GM12874 (cell line): ENCODE measurements at regions not wholly inside any gene's neighbourhood (a gene's known extent, or its start where the extent isn't known, plus 50 kb on each side); places are given as distances from the start of the nearest gene placed in this dataset.

Experiments
- TF ChIP-seq, protein P1 (sequence below): IDR thresholded peaks from 2 replicates; pipeline ENCODE4 v1.5.1; 2011; ENCODE audit warnings: low read depth, mild to moderate bottlenecking, control low read depth, low read length, moderate library complexity; ENCODE audit not compliant: insufficient read depth

DNA sequence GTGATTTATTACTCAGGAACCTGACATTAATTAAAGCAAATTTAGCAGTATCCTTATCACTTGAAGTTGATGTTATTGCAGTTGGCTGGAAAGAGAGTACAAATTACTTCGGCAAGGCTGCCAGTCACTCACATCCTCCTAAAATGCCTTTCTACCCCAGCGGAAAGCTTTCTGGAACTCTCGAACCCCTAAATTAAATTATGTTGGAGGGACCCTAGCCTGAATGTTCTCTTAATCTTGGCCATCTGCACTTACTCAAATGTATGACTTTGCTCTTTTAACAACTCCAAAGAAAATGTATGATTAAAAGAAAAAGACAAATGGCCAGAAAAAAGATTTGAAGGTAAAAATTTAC is 242.6 kb upstream of the USP25 start:
- TF ChIP-seq, protein P1, sequence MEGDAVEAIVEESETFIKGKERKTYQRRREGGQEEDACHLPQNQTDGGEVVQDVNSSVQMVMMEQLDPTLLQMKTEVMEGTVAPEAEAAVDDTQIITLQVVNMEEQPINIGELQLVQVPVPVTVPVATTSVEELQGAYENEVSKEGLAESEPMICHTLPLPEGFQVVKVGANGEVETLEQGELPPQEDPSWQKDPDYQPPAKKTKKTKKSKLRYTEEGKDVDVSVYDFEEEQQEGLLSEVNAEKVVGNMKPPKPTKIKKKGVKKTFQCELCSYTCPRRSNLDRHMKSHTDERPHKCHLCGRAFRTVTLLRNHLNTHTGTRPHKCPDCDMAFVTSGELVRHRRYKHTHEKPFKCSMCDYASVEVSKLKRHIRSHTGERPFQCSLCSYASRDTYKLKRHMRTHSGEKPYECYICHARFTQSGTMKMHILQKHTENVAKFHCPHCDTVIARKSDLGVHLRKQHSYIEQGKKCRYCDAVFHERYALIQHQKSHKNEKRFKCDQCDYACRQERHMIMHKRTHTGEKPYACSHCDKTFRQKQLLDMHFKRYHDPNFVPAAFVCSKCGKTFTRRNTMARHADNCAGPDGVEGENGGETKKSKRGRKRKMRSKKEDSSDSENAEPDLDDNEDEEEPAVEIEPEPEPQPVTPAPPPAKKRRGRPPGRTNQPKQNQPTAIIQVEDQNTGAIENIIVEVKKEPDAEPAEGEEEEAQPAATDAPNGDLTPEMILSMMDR: no peak

DNA sequence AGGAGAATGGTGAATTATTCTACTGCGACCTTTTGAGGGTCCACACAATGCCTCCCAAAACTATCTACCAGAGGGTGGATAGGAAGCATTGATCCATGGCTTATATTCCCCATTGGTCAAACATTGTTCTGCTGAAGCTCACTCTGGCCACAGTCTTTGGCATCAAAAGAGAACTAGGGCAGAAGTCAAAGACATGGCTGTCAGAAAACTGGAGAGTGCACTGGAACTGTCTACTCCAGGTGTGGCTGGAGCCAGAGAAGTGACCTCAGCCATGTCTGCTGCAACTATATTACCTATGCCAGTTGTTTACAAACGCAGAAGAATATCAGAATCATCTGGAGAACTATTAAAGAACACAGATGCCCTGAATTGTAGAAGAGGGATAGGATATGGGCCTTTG is 238.7 kb upstream of the USP25 start:
- TF ChIP-seq, protein P1: no peak

DNA sequence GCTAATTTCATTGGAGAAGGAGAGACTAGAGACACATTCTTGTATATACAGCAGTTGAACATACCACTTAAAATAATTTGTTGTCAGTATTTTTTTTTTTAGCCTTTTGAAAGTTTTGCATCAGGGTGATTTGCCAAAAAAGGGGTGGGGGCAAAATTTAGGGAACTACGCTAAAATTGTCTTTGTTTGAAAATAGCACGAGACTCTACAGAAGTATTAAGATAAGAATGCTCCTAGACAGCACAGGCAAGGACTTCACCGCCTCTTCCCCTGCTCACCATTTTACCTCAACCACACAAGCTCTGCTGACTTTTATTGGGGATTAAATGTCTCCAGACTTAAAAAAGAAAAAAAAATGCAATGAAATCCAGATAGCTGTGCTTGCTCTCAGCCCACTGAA is 236.1 kb upstream of the USP25 start:
- TF ChIP-seq, protein P1: no peak

DNA sequence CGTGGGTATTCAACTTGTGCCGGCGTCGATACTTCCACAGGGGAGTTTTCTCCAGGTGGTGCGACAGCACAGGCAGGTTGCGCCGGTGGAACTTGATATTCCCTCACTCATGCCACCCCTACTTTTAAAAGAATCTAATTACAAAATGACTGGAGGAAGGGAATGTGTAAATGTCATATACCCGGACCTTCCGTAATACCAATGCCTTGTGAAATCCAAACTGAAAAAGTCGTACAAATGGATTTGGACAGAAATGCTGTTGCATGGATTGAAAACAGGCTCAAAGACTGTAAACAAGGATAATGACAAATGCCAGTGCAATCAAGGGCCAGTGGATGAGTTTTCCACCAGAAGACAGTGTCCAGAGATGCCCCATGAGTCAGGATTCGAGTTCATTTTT is 235.3 kb upstream of the USP25 start:
- TF ChIP-seq, protein P1: no peak

DNA sequence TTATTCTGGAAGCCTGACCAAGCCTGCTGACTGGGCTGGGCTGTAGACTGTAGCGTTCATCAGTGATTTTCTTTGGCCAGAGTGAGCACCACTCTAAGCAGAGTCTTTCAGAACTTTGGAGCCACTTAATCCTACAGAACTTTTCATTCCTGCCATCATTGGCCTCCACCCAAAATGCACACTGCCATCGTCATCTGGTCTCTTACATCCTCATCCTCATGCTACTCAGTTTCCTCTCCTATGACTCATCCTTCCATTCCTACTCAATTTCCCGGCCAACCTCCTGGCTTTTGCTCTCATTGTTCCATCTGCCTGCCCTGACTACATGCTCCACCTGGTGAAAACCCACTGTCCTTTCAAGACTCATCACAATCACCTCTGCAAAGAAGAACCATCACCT is 233.8 kb upstream of the USP25 start:
- TF ChIP-seq, protein P1: no peak

DNA sequence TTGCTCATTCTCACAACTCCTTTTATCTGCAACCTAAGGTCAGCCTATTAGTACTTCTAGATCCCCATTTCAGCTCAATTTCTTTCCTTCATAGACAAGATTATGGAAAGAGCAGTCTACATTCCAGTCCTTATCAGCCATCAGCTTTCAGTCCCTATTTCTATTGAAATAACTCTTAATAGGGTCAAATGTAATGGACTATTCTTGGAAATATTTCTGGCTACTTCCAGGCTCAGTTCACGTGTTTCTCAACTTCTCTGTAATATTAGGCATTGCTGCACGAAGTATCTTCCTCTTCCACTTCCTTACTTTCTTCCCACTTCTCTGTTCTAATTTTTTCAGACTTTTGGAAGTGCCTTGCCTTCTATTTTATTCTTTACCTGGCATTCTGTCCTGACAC is 232.9 kb upstream of the USP25 start:
- TF ChIP-seq, protein P1: no peak

DNA sequence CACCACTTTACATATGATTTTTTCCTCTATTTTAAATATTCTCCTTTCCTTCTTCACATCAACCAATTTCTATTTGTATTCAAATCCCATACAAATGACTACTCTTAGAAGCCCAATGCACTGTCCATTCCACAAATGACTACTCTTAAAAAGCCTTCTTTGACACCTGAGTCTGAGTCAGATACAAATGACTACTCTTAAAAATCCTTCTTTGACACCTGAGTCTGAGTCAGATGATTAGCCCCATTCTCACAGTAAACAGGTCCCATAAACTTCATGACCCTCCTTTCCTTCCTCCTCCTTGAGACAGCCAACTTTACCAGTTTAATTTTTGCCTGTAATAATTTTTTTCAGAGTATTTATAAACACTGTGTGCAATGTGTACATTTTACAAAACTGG is 231.3 kb upstream of the USP25 start:
- TF ChIP-seq, protein P1: no peak

DNA sequence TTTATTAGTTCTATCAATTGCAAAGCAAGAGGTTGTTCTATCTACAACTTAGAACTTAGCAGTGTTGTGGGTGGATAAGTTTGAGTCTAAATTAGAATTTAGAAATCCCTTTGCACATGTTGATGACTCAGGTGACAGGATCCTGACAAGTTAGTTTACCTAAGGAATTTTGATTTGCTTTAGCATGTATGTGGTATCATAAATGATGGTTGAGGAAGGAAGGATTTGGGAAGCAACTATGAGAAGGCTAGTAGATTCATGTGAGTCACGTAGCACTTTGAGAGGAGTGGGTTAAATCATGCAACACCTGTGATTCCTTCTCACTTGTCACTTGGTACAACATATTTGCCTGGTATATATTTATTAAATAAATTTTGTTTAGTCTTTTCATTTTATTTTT is 223.7 kb upstream of the USP25 start:
- TF ChIP-seq, protein P1: no peak
